ENCODE measurements at regions not wholly inside any gene's neighbourhood (a gene's known extent, or its start where the extent isn't known, plus 50 kb on each side); places are given as distances from the start of the nearest gene placed in this dataset.

DNA sequence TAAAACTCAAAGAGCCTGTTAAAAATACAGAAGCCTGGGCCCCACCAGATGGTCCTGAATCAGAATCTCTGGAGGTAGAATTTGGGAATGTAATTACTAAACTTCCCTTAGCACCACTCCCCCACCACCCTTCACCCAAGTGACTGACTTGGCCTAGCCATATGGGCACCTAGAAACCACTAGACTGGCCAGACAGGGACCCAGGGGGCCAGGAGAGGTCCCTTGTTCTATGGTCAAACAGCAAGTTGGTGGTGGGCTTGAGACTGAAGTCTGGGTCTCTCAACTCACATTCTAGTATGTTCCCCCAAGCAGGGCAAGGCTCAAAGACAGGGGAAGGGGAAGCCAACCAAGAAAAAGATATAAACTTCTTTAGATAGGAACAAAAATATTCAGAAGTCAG, 301.5 kb upstream of the TLE3 start (continued):
- TF ChIP-seq EZH2phosphoT487 (IDR thresholded peaks at IDR 0.05; ENCODE audit: borderline replicate concordance): no peak

DNA sequence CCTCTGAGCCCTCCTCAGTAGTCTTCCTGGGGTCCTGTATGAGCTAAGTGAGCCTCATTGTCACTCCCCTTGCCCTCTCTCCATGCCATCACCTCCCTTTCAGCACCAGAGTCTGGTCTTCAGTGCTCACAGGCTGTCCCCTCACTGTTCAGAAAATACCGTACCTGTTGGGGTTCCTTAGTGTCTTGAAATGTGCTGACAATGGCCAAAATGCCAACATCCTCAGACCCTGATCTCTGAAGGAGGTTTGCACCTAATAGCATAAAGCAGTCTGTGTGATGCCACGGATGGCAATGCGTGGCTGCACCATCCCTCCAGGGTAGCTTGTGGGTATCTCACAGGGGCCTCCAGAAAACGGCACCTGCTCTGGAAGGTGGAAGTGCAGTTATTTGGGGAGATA, 301.0 kb upstream of the TLE3 start:
- no peak for DNase-seq (ENCODE audit: low read depth, low spot score)
- no peak overlapping the region for H3K4me3 ChIP-seq (replicated peaks in 1 of 2; ENCODE audit: low read depth in 1 of 2, low read length in 2 of 2)
- intact Hi-C loops (cut with micrococcal nuclease): no loop called here
- H3K79me2 ChIP-seq (ENCODE audit: insufficient read depth, low read length): no peaks in the 10 kb centered on the region
- H3K27me3 ChIP-seq (ENCODE audit: insufficient read depth, low read length): peaks cover 56% of the 10 kb centered on the region; the same call in 1 of the 2 replicates
- RAD21 ChIA-PET (ENCODE audit: low non-redundant PET in 1 of 2, low total read pairs in 2 of 2, uncharacterized antibody in 2 of 2, unreplicated experiment in 2 of 2): no interaction called here
- no peak overlapping the region for H3K9ac ChIP-seq (ENCODE audit: low read length)
- ATAC-seq: no peak
- H3K36me3 ChIP-seq (ENCODE audit: control insufficient read depth in 1 of 2, insufficient read depth in 2 of 2, low read length in 2 of 2): no peaks in the 10 kb centered on the region
- no peaks in the 10 kb centered on the region for H4K20me1 ChIP-seq (ENCODE audit: insufficient read depth)
- no peak overlapping the region for H3K27ac ChIP-seq (ENCODE audit: low read depth, low read length)
- POLR2A ChIA-PET: no interaction called here
- no TSS peak for BruUV-seq (replicated peaks)
- H3K9me2 ChIP-seq (ENCODE audit: insufficient read depth): no peaks in the 10 kb centered on the region
- TF ChIP-seq EGR1 (IDR thresholded peaks at IDR 0.05; ENCODE audit: low read depth) (no peak), SIN3A (IDR thresholded peaks at IDR 0.05; ENCODE audit: low read depth) (no peak), EZH2phosphoT487 (IDR thresholded peaks at IDR 0.05; ENCODE audit: borderline replicate concordance) (no peak), CBX3 (IDR thresholded peaks at IDR 0.05; ENCODE audit: low read depth) (no peak), SRF (IDR thresholded peaks at IDR 0.05; ENCODE audit: low read depth) (no peak), ELF1 (IDR thresholded peaks at IDR 0.05; ENCODE audit: borderline replicate concordance, low read depth) (no peak), POLR2AphosphoS5 (IDR thresholded peaks at IDR 0.05; ENCODE audit: low read depth, low read length) (no peak), CEBPB (IDR thresholded peaks at IDR 0.05; ENCODE audit: low read depth) (no peak), TCF7L2 (IDR thresholded peaks at IDR 0.05; ENCODE audit: borderline replicate concordance, extremely low read depth, insufficient read depth, insufficient read length) (no peak)
- TF ChIP-seq, protein P1, sequence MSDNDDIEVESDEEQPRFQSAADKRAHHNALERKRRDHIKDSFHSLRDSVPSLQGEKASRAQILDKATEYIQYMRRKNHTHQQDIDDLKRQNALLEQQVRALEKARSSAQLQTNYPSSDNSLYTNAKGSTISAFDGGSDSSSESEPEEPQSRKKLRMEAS (IDR thresholded peaks at IDR 0.05): no peak
- TF ChIP-seq, protein P2, sequence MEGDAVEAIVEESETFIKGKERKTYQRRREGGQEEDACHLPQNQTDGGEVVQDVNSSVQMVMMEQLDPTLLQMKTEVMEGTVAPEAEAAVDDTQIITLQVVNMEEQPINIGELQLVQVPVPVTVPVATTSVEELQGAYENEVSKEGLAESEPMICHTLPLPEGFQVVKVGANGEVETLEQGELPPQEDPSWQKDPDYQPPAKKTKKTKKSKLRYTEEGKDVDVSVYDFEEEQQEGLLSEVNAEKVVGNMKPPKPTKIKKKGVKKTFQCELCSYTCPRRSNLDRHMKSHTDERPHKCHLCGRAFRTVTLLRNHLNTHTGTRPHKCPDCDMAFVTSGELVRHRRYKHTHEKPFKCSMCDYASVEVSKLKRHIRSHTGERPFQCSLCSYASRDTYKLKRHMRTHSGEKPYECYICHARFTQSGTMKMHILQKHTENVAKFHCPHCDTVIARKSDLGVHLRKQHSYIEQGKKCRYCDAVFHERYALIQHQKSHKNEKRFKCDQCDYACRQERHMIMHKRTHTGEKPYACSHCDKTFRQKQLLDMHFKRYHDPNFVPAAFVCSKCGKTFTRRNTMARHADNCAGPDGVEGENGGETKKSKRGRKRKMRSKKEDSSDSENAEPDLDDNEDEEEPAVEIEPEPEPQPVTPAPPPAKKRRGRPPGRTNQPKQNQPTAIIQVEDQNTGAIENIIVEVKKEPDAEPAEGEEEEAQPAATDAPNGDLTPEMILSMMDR (IDR thresholded peaks at IDR 0.05 in 2 of 3, conservative IDR thresholded peaks at IDR 0.05 in 1 of 3; ENCODE audit: borderline replicate concordance in 1 of 3, insufficient read depth in 1 of 3, low read depth in 2 of 3, low read length in 2 of 3): no peak
- TF ChIP-seq, protein P3, sequence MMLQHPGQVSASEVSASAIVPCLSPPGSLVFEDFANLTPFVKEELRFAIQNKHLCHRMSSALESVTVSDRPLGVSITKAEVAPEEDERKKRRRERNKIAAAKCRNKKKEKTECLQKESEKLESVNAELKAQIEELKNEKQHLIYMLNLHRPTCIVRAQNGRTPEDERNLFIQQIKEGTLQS (IDR thresholded peaks at IDR 0.05): no peak
- H3K4me1 ChIP-seq (ENCODE audit: control insufficient read depth in 1 of 2, insufficient read depth in 2 of 2, low read length in 2 of 2): no peaks in the 10 kb centered on the region
- CTCF ChIA-PET: no interaction called here
- no peak overlapping the region for H3K4me2 ChIP-seq (ENCODE audit: low read length)
- no peak overlapping the region for H2AFZ ChIP-seq (ENCODE audit: low read depth, low read length, poor library complexity, severe bottlenecking)
- no peaks in the 10 kb centered on the region for H3K9me3 ChIP-seq (ENCODE audit: control insufficient read depth in 1 of 2, insufficient read depth in 1 of 2, low read depth in 1 of 2, low read length in 2 of 2)
